Suprapubic skin (tissue), 4 donors: ENCODE measurements at regions not wholly inside any gene's neighbourhood (a gene's known extent, or its start where the extent isn't known, plus 50 kb on each side); places are given as distances from the start of the nearest gene placed in this dataset.

ENCODE experiments used
- DNase-seq, 2 donors: peaks; one replicate each; pipeline ENCODE4 v3.0.0-alpha.2; 2019; ENCODE audit warnings: low spot score in 2 of 2
- H3K27ac ChIP-seq: fragments of 200-600 bp; sonication (generic); one replicate; pipeline ENCODE4 v1.5.1; 2019
- H3K27me3 ChIP-seq: fragments of 200-600 bp; sonication (generic); one replicate; pipeline ENCODE4 v1.5.1; 2019
- H3K36me3 ChIP-seq: fragments of 200-600 bp; sonication (generic); one replicate; pipeline ENCODE4 v1.5.1; 2019
- H3K4me1 ChIP-seq: fragments of 200-600 bp; sonication (generic); one replicate; pipeline ENCODE4 v1.5.1; 2019
- H3K4me3 ChIP-seq: fragments of 200-600 bp; sonication (generic); one replicate; pipeline ENCODE4 v1.5.1; 2019; ENCODE audit warnings: mild to moderate bottlenecking
- H3K9me3 ChIP-seq: fragments of 200-600 bp; sonication (generic); one replicate; pipeline ENCODE4 v1.5.1; 2019
- CTCF ChIP-seq, 2 donors: fragments of 200-600 bp in 1 of 2; fragments of 450-650 bp in 1 of 2; sonication (generic) in 1 of 2; IDR thresholded peaks; one replicate each; pipeline ENCODE4 v1.5.1; 2016 to 2019; ENCODE audit warnings: antibody characterized with exemption in 2 of 2, mild to moderate bottlenecking in 1 of 2, moderate library complexity in 1 of 2
- EP300 ChIP-seq: sonication (generic); formaldehyde crosslinking; IDR thresholded peaks from one replicate; pipeline ENCODE4 v1.6.1; 2017; ENCODE audit warnings: antibody characterized with exemption
- POLR2A ChIP-seq, 2 donors: fragments of 450-650 bp; IDR thresholded peaks; one replicate each; pipeline ENCODE4 v1.6.1; 2017; ENCODE audit warnings: antibody characterized with exemption in 2 of 2, mild to moderate bottlenecking in 2 of 2, moderate library complexity in 2 of 2
- POLR2AphosphoS5 ChIP-seq, 3 donors: sonication (generic); formaldehyde crosslinking; IDR thresholded peaks; one replicate each; pipeline ENCODE4 v1.6.1; 2017; ENCODE audit warnings: antibody characterized with exemption in 3 of 3
- WGBS: methylation state at CpG from one replicate; pipeline ENCODE4 v1.1.5; 2018; 5-methylcytosine and 5-hydroxymethylcytosine counted together

DNA sequence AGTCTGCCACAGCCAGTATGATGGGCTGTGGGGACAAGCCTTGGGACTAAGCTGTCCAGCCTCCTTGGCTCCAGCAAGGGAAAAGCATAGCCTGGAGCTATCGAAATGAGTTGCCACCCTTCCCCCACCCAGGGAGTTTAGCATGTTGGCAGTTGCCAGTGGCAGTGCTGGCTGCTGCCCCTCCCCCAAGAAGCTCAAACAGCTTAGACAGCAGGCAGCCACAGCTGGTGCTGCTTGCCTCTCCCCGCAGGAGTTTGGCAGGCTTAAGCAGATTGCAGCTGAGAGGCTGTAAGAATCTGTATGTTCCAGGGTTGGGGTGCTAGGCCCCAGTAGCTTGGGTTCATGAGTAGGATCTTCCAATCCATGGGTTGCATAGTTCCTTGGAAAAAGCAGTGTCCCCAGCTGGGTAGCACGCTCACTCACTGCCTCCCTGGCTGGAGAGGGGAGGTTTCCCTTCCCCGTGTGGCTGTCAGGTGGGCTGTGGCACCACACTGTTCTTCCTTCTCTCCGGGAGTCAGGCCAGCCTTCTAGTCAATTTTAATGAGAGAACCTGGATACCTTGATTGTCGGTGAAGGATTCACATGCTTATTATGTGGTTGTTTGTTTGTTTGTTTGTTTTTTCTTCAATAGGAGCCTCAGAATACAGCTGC is 506.1 kb downstream of the CDH11 start:
- Histone ChIP-seq H3K36me3 (no peaks in the 10 kb centered on the region), H3K4me3 (no peak overlapping the region), H3K27ac (no peak overlapping the region), H3K4me1 (no peaks in the 10 kb centered on the region), H3K9me3 (peaks cover 3% of the 10 kb centered on the region), H3K27me3 (no peaks in the 10 kb centered on the region)
- no peak for DNase-seq
- no peak for TF ChIP-seq EP300
- WGBS = 56% methylated on average over 6 of the region's 6 CpGs

GRCh38 chr16:64596196-64596595 is 525.7 kb downstream of the CDH11 start:
- Histone ChIP-seq H3K4me1 (no peaks in the 10 kb centered on the region), H3K36me3 (no peaks in the 10 kb centered on the region), H3K27ac (no peak overlapping the region), H3K4me3 (no peak overlapping the region), H3K9me3 (no peaks in the 10 kb centered on the region), H3K27me3 (no peaks in the 10 kb centered on the region)
- TF ChIP-seq POLR2A (IDR thresholded peaks at IDR 0.05) (no peak), EP300 (no peak), CTCF (IDR thresholded peaks at IDR 0.05) (no peak), POLR2AphosphoS5 (IDR thresholded peaks at IDR 0.05) (no peak)
- DNase-seq = no peak

DNA sequence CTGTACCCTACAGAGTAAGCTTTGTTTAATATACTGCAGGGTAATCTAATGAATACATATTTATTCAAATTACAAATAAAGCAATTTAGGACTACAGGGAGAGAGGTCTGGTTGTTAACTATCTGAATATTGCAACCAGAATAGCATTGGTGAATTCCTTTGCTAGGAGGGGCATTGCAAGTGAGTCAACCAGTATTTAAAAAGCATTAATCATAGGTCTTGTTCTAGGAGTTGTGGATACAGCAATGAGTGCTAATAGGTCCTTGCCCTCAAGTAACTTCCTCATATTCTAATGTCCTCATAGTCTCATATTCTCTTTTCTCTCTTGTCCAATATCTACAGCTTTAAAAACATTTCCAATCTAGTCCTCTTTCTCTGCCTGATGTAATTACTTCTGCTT is 531.4 kb downstream of the CDH11 start:
- H3K27ac ChIP-seq = no peak overlapping the region
- no peak for DNase-seq
- H3K4me1 ChIP-seq = no peaks in the 10 kb centered on the region
- TF ChIP-seq POLR2A (IDR thresholded peaks at IDR 0.05) (no peak), EP300 (no peak), CTCF (IDR thresholded peaks at IDR 0.05) (no peak), POLR2AphosphoS5 (IDR thresholded peaks at IDR 0.05) (no peak)
- no peaks in the 10 kb centered on the region for H3K36me3 ChIP-seq
- no peak overlapping the region for H3K4me3 ChIP-seq
- H3K9me3 ChIP-seq = no peaks in the 10 kb centered on the region
- H3K27me3 ChIP-seq = no peaks in the 10 kb centered on the region

GRCh38 chr16:64589836-64590235 is 532.0 kb downstream of the CDH11 start:
- 70% methylated on average over 5 of the region's 5 CpGs for WGBS
- no peaks in the 10 kb centered on the region for H3K9me3 ChIP-seq
- no peak overlapping the region for H3K4me3 ChIP-seq
- no peaks in the 10 kb centered on the region for H3K4me1 ChIP-seq
- H3K27me3 ChIP-seq = no peaks in the 10 kb centered on the region
- H3K27ac ChIP-seq = no peak overlapping the region
- H3K36me3 ChIP-seq = no peaks in the 10 kb centered on the region
- no peak for DNase-seq
- TF ChIP-seq POLR2A (IDR thresholded peaks at IDR 0.05) = no peak
- TF ChIP-seq CTCF (IDR thresholded peaks at IDR 0.05) = no peak
- no peak for TF ChIP-seq POLR2AphosphoS5 (IDR thresholded peaks at IDR 0.05)
- TF ChIP-seq EP300 = no peak

DNA sequence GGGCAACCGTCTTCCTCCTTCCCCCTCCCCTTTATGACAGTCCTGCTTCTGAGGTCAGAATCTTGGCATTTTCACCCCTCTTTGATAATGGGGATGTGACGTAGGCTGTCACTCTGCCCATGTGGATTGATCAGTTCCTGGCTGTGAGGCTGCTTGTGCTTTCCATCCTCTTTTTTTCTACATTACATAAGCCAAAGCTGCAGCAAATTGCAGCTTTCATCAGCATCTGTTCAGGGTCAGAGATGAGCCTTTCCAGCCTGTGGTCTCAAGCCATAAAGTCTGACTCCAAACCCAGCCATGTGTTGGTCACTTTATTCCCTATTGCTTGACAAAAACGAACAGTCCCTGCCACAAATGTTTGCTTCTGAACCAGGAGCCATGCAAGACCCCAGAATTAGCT is 535.1 kb downstream of the CDH11 start:
- DNase-seq = no peak
- Histone ChIP-seq H3K36me3 (no peaks in the 10 kb centered on the region), H3K27ac (no peak overlapping the region), H3K27me3 (no peaks in the 10 kb centered on the region), H3K4me3 (no peak overlapping the region), H3K4me1 (no peaks in the 10 kb centered on the region), H3K9me3 (no peaks in the 10 kb centered on the region)
- 37% methylated on average over 3 of the region's 3 CpGs for whole genome bisulfite sequencing
- no peak for TF ChIP-seq POLR2AphosphoS5 (IDR thresholded peaks at IDR 0.05)
- no peak for TF ChIP-seq EP300
- TF ChIP-seq POLR2A (IDR thresholded peaks at IDR 0.05) = no peak

DNA sequence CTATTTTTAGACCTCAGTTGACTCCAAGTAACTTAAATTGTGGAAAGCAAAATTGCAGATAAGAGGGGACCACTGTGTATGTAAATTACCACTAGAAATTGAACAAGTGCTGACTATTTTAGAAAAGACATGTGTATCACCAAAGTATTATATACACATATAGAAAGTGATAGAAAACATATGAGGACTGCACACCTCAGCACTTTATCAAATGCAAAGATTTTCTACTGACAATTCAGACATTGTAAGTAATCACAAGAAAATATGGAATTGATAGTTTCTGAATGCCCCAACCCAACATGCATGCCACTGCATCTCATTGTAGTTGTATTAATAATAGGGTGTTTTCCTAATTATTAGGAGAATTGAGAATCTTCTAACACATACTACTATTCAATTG is 536.5 kb downstream of the CDH11 start:
- DNase-seq = no peak

More for the DNA sequence above, 536.5 kb downstream of the CDH11 start:
- TF ChIP-seq POLR2AphosphoS5 (IDR thresholded peaks at IDR 0.05) = no peak
- no peak for TF ChIP-seq CTCF (IDR thresholded peaks at IDR 0.05)
- no peak for TF ChIP-seq POLR2A (IDR thresholded peaks at IDR 0.05)
- TF ChIP-seq EP300 = no peak
- Histone ChIP-seq H3K9me3 (no peaks in the 10 kb centered on the region), H3K4me1 (no peaks in the 10 kb centered on the region), H3K27me3 (no peaks in the 10 kb centered on the region), H3K36me3 (no peaks in the 10 kb centered on the region), H3K4me3 (no peak overlapping the region), H3K27ac (no peak overlapping the region)
